GM21447 (cell line): ENCODE measurements at regions not wholly inside any gene's neighbourhood (a gene's known extent, or its start where the extent isn't known, plus 50 kb on each side); places are given as distances from the start of the nearest gene placed in this dataset.
"Not testable (repeated sequence)": the region's sequence is repeated elsewhere in the genome, so short reads cannot be mapped to it uniquely, and the experiment has no call there.

Experiments
- ATAC-seq: cut with Tn5 transposase; IDR thresholded peaks from one replicate; pipeline ENCODE4 v1.9.1; 2021; ENCODE audit not compliant: unreplicated experiment

- no peak for ATAC-seq
Measured at GRCh38 chr18:4557502-4557901, 102.4 kb upstream of the DLGAP1 start.

DNA sequence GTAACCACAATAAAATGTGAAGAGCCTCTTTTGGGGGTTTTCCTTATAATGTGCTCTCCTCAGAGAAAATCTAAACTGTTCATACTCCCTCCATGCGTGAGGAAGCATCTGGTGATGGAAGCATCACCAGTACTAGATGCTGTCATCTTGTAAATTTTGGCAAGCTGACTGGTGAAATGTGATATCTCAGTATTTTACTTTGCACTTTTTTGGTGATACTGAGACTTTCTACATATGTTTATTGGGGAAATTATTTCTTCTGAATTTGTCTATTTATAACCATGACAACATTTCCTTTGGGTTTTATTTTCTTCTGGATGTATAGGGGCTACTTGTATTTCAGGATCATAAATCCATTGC lies 95.9 kb upstream of the DLGAP1 start:
- ATAC-seq = no peak

DNA sequence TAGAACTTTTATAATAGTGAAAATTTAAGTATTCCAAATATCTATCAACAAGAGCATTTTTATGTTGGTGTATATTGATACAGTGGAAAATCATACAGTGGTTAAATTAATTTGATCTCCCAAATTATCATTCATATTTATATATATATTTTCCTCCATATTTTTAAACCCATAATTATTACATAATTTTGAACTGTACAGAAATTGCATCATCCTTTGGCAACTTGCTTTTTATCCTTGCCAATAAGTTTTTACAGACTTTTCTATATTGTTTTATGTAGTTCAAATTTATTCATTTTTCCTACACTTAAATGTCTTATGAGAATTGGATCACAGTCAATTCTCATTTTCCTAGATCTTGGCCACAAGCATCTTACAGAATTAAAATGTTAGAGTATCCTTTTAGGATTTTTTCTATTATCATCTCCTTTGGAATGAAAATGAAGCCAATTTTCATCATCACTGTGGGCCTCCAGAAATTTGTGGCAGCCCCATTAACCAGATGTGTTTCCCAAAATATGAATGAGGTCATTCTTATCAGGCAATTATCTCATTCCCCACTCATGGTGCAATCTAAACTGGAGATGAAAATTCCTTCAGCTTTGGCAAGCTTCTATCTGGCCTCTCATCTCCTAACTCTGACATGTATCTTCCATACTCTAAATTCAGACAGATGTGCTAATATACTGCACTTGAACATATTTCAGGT lies 94.2 kb upstream of the DLGAP1 start:
- no peak for ATAC-seq

DNA sequence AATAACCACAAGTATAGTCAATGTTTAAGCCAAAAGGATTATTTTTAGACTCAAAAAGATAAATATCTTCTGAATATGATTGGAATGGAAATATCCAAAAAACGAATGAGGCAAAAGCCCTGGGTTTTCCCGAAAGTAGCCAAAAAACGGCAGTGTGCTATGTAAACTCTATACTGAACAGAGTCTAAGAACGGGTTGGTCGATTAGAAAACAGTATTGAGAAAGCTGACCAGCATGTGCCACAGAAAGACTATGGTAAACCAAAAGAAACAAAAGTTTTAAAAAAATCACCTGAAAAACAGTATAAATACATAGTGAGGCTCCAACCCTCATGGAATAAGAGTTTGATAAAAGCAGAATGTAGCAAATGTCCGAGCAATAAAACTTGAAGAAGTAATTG lies 92.0 kb upstream of the DLGAP1 start:
- ATAC-seq = no peak

DNA sequence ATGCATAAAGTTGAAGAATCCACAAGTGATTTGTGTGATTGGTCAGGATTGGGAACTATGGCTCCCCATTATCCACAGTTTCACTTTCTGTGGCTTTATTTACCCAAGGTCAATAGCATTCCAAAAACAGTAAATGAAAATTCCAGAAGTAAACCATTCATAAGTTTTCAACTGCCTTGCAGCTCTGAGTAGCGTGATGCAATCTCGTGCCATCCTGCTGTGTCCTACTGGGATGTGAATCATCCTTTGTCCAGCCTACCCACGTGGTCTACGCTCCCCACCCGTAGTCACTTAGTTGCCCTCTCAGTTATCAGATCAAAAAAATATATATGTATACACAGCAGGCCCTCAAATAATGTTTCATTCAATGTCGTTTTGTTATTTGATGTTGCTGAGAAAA lies 89.0 kb upstream of the DLGAP1 start:
- ATAC-seq = no peak

- ATAC-seq = no peak
Measured at GRCh38 chr18:4543711-4544110, 88.6 kb upstream of the DLGAP1 start.

GRCh38 chr18:4541588-4541987 lies 86.5 kb upstream of the DLGAP1 start:
- ATAC-seq = no peak

DNA sequence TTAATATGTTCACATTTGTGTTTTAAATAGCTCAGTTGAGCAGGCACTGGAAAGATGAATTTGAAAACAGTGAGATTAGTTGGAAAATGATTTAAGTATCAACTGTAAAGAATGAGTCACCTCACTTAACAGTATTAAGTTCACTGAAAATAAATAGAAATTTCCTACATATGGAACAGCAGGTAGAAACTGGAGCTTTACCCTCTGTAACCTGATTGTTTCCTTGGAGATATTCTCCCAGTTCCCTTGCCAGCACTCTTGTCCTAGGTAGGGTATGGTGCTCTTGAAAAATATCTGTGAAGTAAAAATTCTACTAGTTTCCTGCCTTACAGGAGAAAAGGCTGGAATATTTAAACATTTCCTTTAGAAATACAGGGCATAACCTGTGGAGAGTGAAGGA lies 81.3 kb upstream of the DLGAP1 start:
- ATAC-seq = no peak

DNA sequence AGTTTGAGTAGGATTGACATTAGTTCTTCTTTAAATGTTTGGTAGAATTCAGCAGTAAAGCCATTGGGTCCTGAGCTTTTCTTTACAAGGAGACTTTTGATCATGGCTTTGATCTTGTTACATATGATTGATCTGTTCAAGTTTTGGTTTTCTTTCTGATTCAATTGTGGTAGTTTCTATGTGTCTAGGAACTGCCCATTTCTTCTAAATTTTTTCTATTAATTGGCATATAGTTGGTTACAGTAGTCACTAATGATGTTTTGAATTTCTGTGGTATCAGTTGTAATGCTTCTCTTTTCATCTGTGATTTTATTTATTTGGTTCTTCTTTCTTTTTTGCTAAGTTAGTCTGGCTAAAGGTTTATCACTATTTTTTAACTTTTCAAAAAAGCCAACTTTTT lies 73.3 kb upstream of the DLGAP1 start:
- ATAC-seq = no peak

GRCh38 chr18:4527826-4528225 lies 72.7 kb upstream of the DLGAP1 start:
- not testable (repeated sequence) for ATAC-seq

DNA sequence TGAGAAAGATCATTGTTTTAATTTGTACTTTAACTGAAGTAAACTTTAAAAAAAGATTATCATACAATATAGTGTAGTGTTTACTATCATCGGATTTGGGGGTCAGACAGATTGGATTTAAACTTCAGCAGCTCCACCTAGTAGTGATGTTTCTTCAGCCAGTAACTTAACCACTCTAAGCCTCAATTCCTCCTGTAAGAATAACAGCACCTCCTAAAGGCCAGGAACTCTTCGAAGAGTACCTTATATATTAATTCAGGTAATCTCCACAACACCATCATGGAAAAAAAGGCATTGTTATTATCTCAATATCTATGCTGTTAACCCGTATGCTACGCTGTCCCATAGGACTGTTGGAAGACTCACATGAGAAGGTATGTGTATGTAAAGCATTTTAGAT lies 69.0 kb upstream of the DLGAP1 start:
- no peak for ATAC-seq

- no peak for ATAC-seq
Measured at GRCh38 chr18:4511166-4511565, 56.1 kb upstream of the DLGAP1 start.

GRCh38 chr18:4510711-4511110 lies 55.6 kb upstream of the DLGAP1 start:
- no peak for ATAC-seq

- ATAC-seq = no peak
Measured at GRCh38 chr18:4510160-4510559, 55.1 kb upstream of the DLGAP1 start.
